Mesenchymal stem cell (in vitro differentiated cells and primary cell): ENCODE measurements at regions not wholly inside any gene's neighbourhood (a gene's known extent, or its start where the extent isn't known, plus 50 kb on each side); places are given as distances from the start of the nearest gene placed in this dataset.

Experiments
- DNase-seq: peaks from one replicate; pipeline ENCODE4 v3.0.0-alpha.2; 2013
- H2AFZ ChIP-seq: one replicate; pipeline ENCODE4 v1.6.1; 2013; ENCODE audit warnings: low read depth, mild to moderate bottlenecking, control low read depth, inconsistent platforms, low read length, moderate library complexity
- H2AK5ac ChIP-seq: 2 replicates; pipeline ENCODE4 v1.6.1; 2013; ENCODE audit warnings: low read length, moderate library complexity, mild to moderate bottlenecking, inconsistent platforms; ENCODE audit not compliant: severe bottlenecking
- H2BK120ac ChIP-seq: one replicate; pipeline ENCODE4 v1.6.1; 2013; ENCODE audit warnings: low read depth, mild to moderate bottlenecking, inconsistent platforms, low read length, moderate library complexity
- H2BK12ac ChIP-seq, 2 experiments: one replicate each; pipeline ENCODE4 v1.6.1; 2013; ENCODE audit warnings: inconsistent platforms in 2 of 2, low read length in 2 of 2, mild to moderate bottlenecking in 2 of 2, moderate library complexity in 2 of 2, control low read depth in 1 of 2
- H2BK15ac ChIP-seq: one replicate; pipeline ENCODE4 v1.6.1; 2013; ENCODE audit warnings: mild to moderate bottlenecking, low read depth, inconsistent platforms; ENCODE audit not compliant: poor library complexity, severe bottlenecking
- H2BK5ac ChIP-seq: 2 replicates; pipeline ENCODE4 v1.6.1; 2013; ENCODE audit warnings: low read depth, mild to moderate bottlenecking, low read length, control low read depth, inconsistent platforms; ENCODE audit not compliant: poor library complexity, severe bottlenecking
- H3K14ac ChIP-seq, 2 experiments: one replicate each; pipeline ENCODE4 v1.6.1; 2013; ENCODE audit warnings: inconsistent platforms in 2 of 2, low read length in 2 of 2, control low read depth in 1 of 2, mild to moderate bottlenecking in 1 of 2, moderate library complexity in 1 of 2
- H3K18ac ChIP-seq, 2 experiments: one replicate each; pipeline ENCODE4 v1.6.1; 2013; ENCODE audit warnings: inconsistent platforms in 2 of 2, low read length in 2 of 2, control low read depth in 1 of 2, low read depth in 1 of 2, mild to moderate bottlenecking in 1 of 2
- H3K23ac ChIP-seq, 2 experiments: one replicate each; pipeline ENCODE4 v1.6.1; 2013; ENCODE audit warnings: inconsistent platforms in 2 of 2, low read length in 2 of 2, mild to moderate bottlenecking in 2 of 2, moderate library complexity in 2 of 2, control low read depth in 1 of 2
- H3K27ac ChIP-seq: 2 replicates; pipeline ENCODE4 v1.5.1; 2013; ENCODE audit warnings: mild to moderate bottlenecking, moderate library complexity, low read length, control low read depth, inconsistent platforms; ENCODE audit not compliant: poor library complexity, severe bottlenecking
- H3K27me3 ChIP-seq, 2 experiments: 2 replicates each; pipeline versions ENCODE4 v1.6.1 to v1.7.0; 2013; ENCODE audit warnings: low read length in 2 of 2, mild to moderate bottlenecking in 2 of 2, moderate library complexity in 2 of 2, control low read depth in 1 of 2, inconsistent platforms in 1 of 2; ENCODE audit not compliant: control insufficient read depth in 1 of 2, insufficient read depth in 1 of 2
- H3K36me3 ChIP-seq, 2 experiments: 2 replicates each; pipeline versions ENCODE4 v1.6.1 to v1.7.0; 2013; ENCODE audit warnings: low read length in 2 of 2, control low read depth in 1 of 2, inconsistent platforms in 1 of 2, low read depth in 1 of 2, mild to moderate bottlenecking in 1 of 2; ENCODE audit not compliant: insufficient read depth in 2 of 2, control insufficient read depth in 1 of 2
- H3K4ac ChIP-seq, 2 experiments: one replicate each; pipeline ENCODE4 v1.6.1; 2013; ENCODE audit warnings: inconsistent platforms in 2 of 2, low read length in 2 of 2, mild to moderate bottlenecking in 2 of 2, moderate library complexity in 2 of 2, control low read depth in 1 of 2, low read depth in 1 of 2
- H3K4me1 ChIP-seq: 2 replicates; pipeline ENCODE4 v1.6.1; 2013; ENCODE audit warnings: low read depth, low read length, control low read depth; ENCODE audit not compliant: control insufficient read depth, insufficient read depth
- H3K4me2 ChIP-seq: 2 replicates; pipeline ENCODE4 v1.6.1; 2013; ENCODE audit warnings: low read length, mild to moderate bottlenecking, inconsistent platforms; ENCODE audit not compliant: poor library complexity, severe bottlenecking
- H3K4me3 ChIP-seq, 2 experiments: 2 replicates each; pipeline versions ENCODE4 v1.5.1 to v1.7.0; 2013; ENCODE audit warnings: low read length in 2 of 2, mild to moderate bottlenecking in 2 of 2, control low read depth in 1 of 2, low read depth in 1 of 2; ENCODE audit not compliant: insufficient read depth in 1 of 2
- H3K79me1 ChIP-seq: replicated peaks from 2 replicates; pipeline ENCODE4 v1.6.1; 2013; ENCODE audit warnings: mild to moderate bottlenecking, control low read depth, low read length, inconsistent platforms; ENCODE audit not compliant: poor library complexity, severe bottlenecking
- H3K9ac ChIP-seq: 2 replicates; pipeline ENCODE4 v1.7.0; 2013; ENCODE audit warnings: mild to moderate bottlenecking, low read length, moderate library complexity
- H3K9me3 ChIP-seq: 2 replicates; pipeline ENCODE4 v1.7.0; 2013; ENCODE audit warnings: mild to moderate bottlenecking, low read length; ENCODE audit not compliant: control insufficient read depth
- H4K8ac ChIP-seq: one replicate; pipeline ENCODE4 v1.6.1; 2013; ENCODE audit warnings: inconsistent platforms, mild to moderate bottlenecking, low read length, moderate library complexity
- H4K91ac ChIP-seq: one replicate; pipeline ENCODE4 v1.6.1; 2013; ENCODE audit warnings: mild to moderate bottlenecking, low read length, inconsistent platforms
- WGBS: methylation state at CpG from one replicate; pipeline ENCODE4 v1.1.7; 2013; ENCODE audit warnings: mixed read lengths; 5-methylcytosine and 5-hydroxymethylcytosine counted together

DNA sequence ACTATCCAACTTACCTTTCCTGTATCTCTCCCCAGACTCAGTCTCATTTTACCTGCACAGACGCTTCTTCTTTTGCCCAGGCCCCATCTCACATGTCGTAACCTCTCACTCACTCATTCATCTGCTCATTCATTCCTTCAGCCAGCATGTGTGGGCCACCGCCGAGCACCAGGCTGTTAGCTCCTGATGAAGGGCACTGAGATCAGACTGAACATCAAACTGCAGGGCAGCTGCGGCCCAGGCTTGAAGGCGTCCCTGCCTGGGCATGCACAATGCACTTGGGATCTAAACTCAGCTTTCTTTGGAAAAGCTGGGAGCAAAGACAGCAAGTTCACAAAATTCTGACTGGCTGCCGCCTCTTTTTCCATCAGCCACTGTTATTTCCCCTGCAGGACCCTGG lies 1456.3 kb downstream of the BRD1 start:
- Histone ChIP-seq H2AFZ (no peak overlapping the region), H3K4me1 (no peaks in the 10 kb centered on the region)
- 54% methylated on average over 7 of the region's 7 CpGs for WGBS

DNA sequence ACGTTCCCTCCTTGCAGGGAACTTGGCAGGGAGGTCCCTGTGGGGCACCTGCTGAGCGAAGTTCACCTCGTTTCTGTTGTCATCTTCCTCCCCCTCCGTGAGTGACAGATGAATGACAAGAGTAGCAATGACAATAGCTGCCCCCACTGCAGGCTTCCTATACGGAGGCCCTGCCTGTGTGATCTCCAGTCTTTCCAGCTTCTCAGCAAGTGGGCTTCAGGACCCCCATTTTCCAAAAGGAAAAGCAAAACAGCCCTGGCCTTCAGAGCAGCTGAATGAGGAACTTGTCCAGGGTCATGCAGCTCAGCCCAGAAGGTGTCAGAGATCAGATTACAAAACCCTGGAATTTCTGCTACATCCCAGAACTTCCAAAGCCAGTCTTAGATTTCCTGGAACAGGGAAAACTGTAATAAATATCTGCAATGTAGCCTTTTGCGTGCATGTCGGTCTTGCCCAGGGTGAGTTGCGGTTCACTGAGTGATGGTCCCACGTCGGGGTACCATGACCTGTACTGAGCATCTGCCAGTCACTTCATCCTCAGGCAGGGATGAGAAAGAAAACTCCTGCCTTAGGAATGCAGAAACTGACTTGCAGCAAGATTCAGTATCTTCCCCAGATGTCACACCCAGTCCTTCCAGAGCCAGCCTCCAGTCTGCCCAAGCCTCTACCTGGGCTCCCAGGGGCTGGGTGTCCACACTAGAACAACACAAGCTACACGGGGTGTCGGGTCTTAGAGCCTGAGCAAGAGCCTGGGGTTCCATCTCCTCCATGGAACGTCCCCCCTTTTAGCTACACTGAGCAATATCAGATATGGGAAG lies 1457.0 kb downstream of the BRD1 start:
- Histone ChIP-seq H3K18ac (no peak overlapping the region), H2AK5ac (no peak overlapping the region), H3K79me1 (no peaks in the 10 kb centered on the region), H3K23ac (no peak overlapping the region), H3K4ac (no peak overlapping the region), H4K91ac (no peak overlapping the region), H3K9me3 (no peaks in the 10 kb centered on the region), H3K27me3 (no peaks in the 10 kb centered on the region), H2BK5ac (no peak overlapping the region), H3K4me3 (no peak overlapping the region), H2BK15ac (no peak overlapping the region), H3K36me3 (no peaks in the 10 kb centered on the region), H3K4me1 (no peaks in the 10 kb centered on the region), H3K14ac (no peak overlapping the region), H3K27ac (no peak overlapping the region), H3K9ac (no peak overlapping the region), H4K8ac (no peak overlapping the region), H2AFZ (no peak overlapping the region), H3K4me2 (no peak overlapping the region), H2BK12ac (no peak overlapping the region), H2BK120ac (no peak overlapping the region)
- no peak for DNase-seq
- WGBS, result 59% methylated on average over 13 of the region's 13 CpGs

More for the DNA sequence above, 1456.3 kb downstream of the BRD1 start:
- Histone ChIP-seq H3K36me3 (no peaks in the 10 kb centered on the region), H3K4me2 (no peak overlapping the region), H3K14ac (no peak overlapping the region), H2AK5ac (no peak overlapping the region), H4K91ac (no peak overlapping the region), H2BK120ac (no peak overlapping the region), H2BK15ac (no peak overlapping the region), H3K9ac (no peak overlapping the region), H3K4me3 (no peak overlapping the region), H3K18ac (no peak overlapping the region), H2BK12ac (no peak overlapping the region), H3K79me1 (no peaks in the 10 kb centered on the region), H3K4ac (no peak overlapping the region), H4K8ac (no peak overlapping the region), H3K23ac (no peak overlapping the region), H3K27ac (no peak overlapping the region), H3K27me3 (no peaks in the 10 kb centered on the region), H3K9me3 (no peaks in the 10 kb centered on the region), H2BK5ac (no peak overlapping the region)
- DNase-seq, result no peak

DNA sequence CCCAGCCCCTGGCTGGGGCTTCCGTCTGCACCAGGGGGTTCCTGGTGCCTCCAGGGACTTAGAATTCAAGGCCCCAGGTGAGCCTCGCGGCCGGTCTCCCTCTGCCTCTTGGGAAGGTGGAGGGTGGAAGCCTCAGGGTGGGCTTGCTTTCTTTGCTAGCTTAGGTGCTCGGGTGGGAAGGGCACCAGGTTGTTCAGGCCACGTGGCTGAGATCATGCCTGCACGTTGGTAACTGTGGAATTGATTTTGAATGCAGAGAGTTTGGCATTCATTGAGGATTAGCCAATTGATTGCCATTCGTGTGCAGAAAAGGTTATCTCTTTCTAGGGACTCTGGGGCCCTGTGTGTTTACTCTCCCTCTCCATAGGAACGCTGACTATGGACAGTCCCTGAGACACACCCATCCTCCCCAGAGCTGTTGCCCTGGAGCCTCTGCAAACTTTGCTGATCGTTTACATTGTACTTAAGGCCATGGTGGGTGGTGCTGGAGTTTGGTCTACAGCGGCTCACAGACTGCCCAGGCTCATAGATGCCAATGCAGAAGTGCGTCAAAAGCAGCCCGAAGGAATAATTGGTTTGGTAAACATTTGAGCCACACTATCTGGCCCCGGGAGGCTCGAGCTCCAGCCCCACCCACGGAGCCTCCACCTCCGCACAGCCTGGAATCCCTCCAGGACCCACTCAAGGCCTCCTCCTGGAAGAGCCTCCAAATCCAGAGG lies 1457.7 kb downstream of the BRD1 start:
- Histone ChIP-seq H4K8ac (no peak overlapping the region), H3K4me3 (no peak overlapping the region), H2AK5ac (no peak overlapping the region), H2BK120ac (no peak overlapping the region), H4K91ac (no peak overlapping the region), H3K18ac (no peak overlapping the region), H2BK15ac (no peak overlapping the region), H3K9ac (no peak overlapping the region), H3K14ac (no peak overlapping the region), H3K27me3 (no peaks in the 10 kb centered on the region), H2BK12ac (no peak overlapping the region), H3K79me1 (no peaks in the 10 kb centered on the region), H3K27ac (no peak overlapping the region), H2AFZ (no peak overlapping the region), H3K23ac (no peak overlapping the region), H3K36me3 (no peaks in the 10 kb centered on the region), H3K4me2 (no peak overlapping the region), H2BK5ac (no peak overlapping the region), H3K9me3 (no peaks in the 10 kb centered on the region), H3K4me1 (no peaks in the 10 kb centered on the region), H3K4ac (no peak overlapping the region)
- WGBS, result 15% methylated on average over 16 of the region's 17 CpGs
- DNase-seq, result no peak

DNA sequence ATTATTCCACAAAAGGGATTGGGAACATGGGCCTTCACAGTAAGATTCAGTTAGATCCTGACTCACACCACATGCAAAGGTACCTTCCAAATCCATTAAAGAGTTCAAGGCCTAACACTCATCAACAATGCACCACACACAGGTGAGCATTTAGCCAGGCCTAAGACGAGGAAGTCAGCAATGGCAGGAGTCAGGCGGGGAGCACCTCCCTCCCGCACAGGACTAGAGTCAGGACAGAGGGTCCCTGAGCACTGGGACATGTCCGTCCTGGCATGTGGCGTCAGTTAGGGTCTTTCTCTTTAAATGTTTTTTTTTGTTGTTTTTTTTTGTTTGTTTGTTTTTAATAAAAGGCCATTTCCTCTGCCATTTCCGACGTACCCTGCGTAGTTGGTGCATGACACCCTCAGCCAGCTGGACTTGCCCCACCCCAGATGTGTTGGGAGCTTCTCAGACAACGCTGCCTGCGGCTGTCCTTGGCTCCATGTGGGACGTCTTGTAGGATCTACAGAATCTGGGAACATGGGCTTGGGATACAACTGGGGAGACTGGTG lies 1458.6 kb downstream of the BRD1 start:
- H2BK5ac ChIP-seq, result no peak overlapping the region
- no peak overlapping the region for H2BK15ac ChIP-seq
- 74% methylated on average over 11 of the region's 11 CpGs for WGBS
- no peak overlapping the region for H3K4ac ChIP-seq
- H3K4me2 ChIP-seq, result no peak overlapping the region
- H4K8ac ChIP-seq, result no peak overlapping the region
- no peak overlapping the region for H2BK12ac ChIP-seq
- H3K27ac ChIP-seq, result no peak overlapping the region
- DNase-seq, result no peak
- no peak overlapping the region for H3K18ac ChIP-seq
- H3K79me1 ChIP-seq, result no peaks in the 10 kb centered on the region
- H3K4me3 ChIP-seq, result no peak overlapping the region
- no peak overlapping the region for H4K91ac ChIP-seq
- H3K27me3 ChIP-seq, result no peaks in the 10 kb centered on the region
- no peak overlapping the region for H3K14ac ChIP-seq
- no peaks in the 10 kb centered on the region for H3K4me1 ChIP-seq
- no peak overlapping the region for H2BK120ac ChIP-seq
- H3K9ac ChIP-seq, result no peak overlapping the region
- H2AK5ac ChIP-seq, result no peak overlapping the region
- no peak overlapping the region for H3K23ac ChIP-seq
- no peaks in the 10 kb centered on the region for H3K36me3 ChIP-seq
- H3K9me3 ChIP-seq, result no peaks in the 10 kb centered on the region
- no peak overlapping the region for H2AFZ ChIP-seq
